Right atrium auricular region (tissue), 2 donors: ENCODE measurements at regions not wholly inside any gene's neighbourhood (a gene's known extent, or its start where the extent isn't known, plus 50 kb on each side); places are given as distances from the start of the nearest gene placed in this dataset.

Experiments
- DNase-seq: peaks from one replicate; pipeline ENCODE4 v3.0.0-alpha.2; 2019; ENCODE audit warnings: low spot score
- H3K27ac ChIP-seq, 2 donors: fragments of 200-600 bp; sonication (generic); 1 replicate in 1 of 2; 2 replicates in 1 of 2; pipeline ENCODE4 v1.5.1; 2016 to 2019
- H3K27me3 ChIP-seq, 2 donors: fragments of 200-600 bp; sonication (generic); one replicate each; pipeline versions ENCODE4 v1.5.1 to v1.6.0; 2017 to 2019
- H3K36me3 ChIP-seq: fragments of 200-600 bp; sonication (generic); one replicate; pipeline ENCODE4 v1.5.1; 2016
- H3K4me1 ChIP-seq, 2 donors: fragments of 200-600 bp; sonication (generic); one replicate each; pipeline versions ENCODE4 v1.5.1 to v1.6.0; 2017 to 2019
- H3K4me3 ChIP-seq, 2 donors: fragments of 200-600 bp; sonication (generic); 1 replicate in 1 of 2; 2 replicates in 1 of 2; pipeline ENCODE4 v1.5.1; 2017 to 2019; ENCODE audit warnings: mild to moderate bottlenecking in 1 of 2, moderate library complexity in 1 of 2
- H3K9me3 ChIP-seq, 2 donors: fragments of 200-600 bp; sonication (generic); one replicate each; pipeline ENCODE4 v1.5.1; 2019
- TF ChIP-seq, protein P1 (sequence below), 2 donors: fragments of 200-600 bp; sonication (generic); IDR thresholded peaks; one replicate each; pipeline ENCODE4 v1.5.1; 2019; ENCODE audit warnings: antibody characterized with exemption in 2 of 2

DNA sequence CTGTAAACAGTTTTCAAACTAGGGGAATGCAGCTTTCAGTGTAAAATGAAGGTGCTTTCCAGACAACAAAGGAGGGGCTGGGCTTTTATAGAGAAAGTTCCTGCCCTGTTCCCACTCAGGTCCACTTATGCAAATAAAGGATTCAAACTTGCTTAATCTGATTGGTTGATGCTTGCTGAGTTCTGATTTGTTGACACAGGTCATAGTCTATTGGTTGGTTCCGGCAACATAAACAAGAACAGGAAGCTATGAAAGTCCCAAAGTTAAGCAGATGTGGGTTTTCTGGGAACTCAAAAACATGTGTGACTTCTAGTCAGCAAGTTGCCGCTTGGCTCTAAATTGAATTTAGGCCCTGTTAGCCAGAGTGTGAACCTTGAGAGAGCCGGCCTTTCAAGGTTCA is 194.2 kb upstream of the SVIL start:
- no peaks in the 10 kb centered on the region for H3K27me3 ChIP-seq
- TF ChIP-seq, protein P1, sequence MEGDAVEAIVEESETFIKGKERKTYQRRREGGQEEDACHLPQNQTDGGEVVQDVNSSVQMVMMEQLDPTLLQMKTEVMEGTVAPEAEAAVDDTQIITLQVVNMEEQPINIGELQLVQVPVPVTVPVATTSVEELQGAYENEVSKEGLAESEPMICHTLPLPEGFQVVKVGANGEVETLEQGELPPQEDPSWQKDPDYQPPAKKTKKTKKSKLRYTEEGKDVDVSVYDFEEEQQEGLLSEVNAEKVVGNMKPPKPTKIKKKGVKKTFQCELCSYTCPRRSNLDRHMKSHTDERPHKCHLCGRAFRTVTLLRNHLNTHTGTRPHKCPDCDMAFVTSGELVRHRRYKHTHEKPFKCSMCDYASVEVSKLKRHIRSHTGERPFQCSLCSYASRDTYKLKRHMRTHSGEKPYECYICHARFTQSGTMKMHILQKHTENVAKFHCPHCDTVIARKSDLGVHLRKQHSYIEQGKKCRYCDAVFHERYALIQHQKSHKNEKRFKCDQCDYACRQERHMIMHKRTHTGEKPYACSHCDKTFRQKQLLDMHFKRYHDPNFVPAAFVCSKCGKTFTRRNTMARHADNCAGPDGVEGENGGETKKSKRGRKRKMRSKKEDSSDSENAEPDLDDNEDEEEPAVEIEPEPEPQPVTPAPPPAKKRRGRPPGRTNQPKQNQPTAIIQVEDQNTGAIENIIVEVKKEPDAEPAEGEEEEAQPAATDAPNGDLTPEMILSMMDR (IDR thresholded peaks at IDR 0.05) = no peak
- no peak for DNase-seq
- no peak overlapping the region for H3K27ac ChIP-seq
- H3K4me3 ChIP-seq = no peak overlapping the region
- H3K9me3 ChIP-seq = peaks cover 0 to 6% of the 10 kb centered on the region in 2 donors
- H3K4me1 ChIP-seq = no peaks in the 10 kb centered on the region
- H3K36me3 ChIP-seq = no peaks in the 10 kb centered on the region

DNA sequence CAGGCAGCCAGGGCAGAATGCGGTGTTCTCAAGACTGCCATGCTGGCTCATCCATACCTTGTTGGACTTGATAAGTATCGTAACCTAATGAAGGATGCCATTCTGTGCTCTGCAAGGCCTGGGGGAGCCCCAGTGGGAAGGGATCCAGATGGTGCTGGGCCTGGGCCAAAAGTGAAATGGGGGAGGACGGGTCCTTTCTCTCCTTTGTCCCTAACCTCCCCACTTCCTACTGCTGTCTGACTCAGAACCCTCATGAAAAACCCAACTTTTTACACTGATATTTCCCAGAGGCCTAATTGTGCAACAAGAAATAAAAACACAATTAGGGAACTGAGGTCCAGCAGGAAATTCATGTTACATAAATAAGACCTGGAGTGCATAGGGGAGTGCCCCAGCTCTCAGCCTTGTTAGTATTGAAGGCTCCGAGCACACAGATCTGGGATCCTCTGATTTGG is 193.7 kb upstream of the SVIL start:
- H3K4me3 ChIP-seq = no peak overlapping the region
- no peak overlapping the region for H3K27ac ChIP-seq
- H3K36me3 ChIP-seq = no peaks in the 10 kb centered on the region
- H3K9me3 ChIP-seq = peaks cover 0 to 6% of the 10 kb centered on the region in 2 donors
- TF ChIP-seq, protein P1 (IDR thresholded peaks at IDR 0.05) = no peak
- no peaks in the 10 kb centered on the region for H3K27me3 ChIP-seq
- no peak for DNase-seq
- no peaks in the 10 kb centered on the region for H3K4me1 ChIP-seq

DNA sequence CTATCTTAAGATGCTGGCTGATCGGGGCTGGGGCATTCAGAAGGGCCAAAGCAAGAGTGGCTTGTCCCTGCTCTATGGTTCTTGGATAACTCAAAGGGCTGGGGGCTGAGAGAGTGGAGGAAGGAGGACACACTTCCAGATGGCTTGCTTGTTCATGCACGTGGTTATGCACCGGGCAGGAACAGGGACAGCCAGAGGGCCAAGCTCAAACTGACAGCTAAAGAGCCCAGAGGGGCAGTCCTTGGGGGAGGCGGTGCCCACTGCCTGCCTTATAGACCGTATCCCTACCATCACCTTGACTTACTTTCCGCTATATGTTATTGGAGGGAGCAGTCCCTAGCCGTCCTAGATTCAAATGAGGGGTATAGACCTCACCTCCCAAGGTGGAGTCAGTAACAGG is 192.7 kb upstream of the SVIL start:
- H3K27me3 ChIP-seq = no peaks in the 10 kb centered on the region
- H3K4me3 ChIP-seq = no peak overlapping the region
- no peaks in the 10 kb centered on the region for H3K36me3 ChIP-seq
- peaks cover 0 to 6% of the 10 kb centered on the region in 2 donors for H3K9me3 ChIP-seq
- H3K4me1 ChIP-seq = no peaks in the 10 kb centered on the region
- DNase-seq = no peak
- H3K27ac ChIP-seq = no peak overlapping the region
- TF ChIP-seq, protein P1 (IDR thresholded peaks at IDR 0.05) = no peak

DNA sequence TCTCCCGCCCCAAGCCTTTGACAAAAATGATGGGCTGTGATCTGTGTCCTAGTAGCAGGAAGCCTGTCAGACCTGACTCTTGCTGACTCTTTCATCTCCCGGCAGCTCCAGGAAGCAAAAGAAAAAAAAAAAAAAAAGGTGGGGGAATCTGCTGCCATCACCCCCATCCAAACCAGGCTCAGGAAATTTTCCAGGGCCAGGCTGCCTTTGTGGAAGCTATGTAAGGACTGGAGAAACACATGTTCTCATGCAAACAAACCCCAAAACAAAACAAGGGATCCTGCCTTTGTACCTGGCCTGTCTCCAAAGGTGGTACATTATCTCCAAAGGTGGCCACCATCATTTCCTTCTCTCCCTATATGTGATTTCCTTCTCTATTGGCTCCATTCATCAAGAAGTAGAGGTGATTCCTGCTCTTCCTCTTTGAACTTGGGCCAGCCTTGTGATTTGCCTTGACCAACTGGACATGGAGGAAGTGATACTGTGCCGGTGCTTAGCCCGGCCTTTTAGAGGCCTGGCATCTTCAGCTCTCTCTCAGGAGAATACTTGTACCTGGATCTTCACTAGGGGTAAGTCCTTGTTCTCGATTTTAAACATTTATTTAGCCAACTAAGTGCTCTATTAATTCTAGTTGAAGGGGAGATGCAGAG is 192.2 kb upstream of the SVIL start:
- Histone ChIP-seq H3K27ac (no peak overlapping the region), H3K4me3 (no peak overlapping the region), H3K27me3 (no peaks in the 10 kb centered on the region), H3K36me3 (no peaks in the 10 kb centered on the region), H3K4me1 (no peaks in the 10 kb centered on the region), H3K9me3 (peaks cover 0 to 6% of the 10 kb centered on the region in 2 donors)
- no peak for DNase-seq
- TF ChIP-seq, protein P1 (IDR thresholded peaks at IDR 0.05) = no peak

DNA sequence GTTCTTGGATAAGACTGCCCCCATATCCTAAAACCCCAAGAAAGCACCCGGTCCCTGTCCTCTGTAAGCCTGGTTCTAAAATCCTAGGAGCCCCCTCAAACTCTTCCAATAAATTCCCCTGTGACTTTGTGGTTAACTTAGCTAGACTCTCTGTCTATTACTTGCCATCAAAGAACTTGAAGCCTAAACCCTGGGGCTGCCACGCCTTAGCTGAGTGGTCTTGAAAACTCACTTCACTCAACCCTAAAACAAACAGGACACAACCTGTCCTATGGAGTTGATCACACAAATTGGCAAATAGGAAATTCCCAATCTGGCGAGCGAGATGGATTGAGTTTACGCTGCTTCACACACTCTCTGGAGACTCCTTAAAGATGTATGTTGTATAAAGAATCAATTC is 191.4 kb upstream of the SVIL start:
- TF ChIP-seq, protein P1 (IDR thresholded peaks at IDR 0.05) = no peak
- Histone ChIP-seq H3K27me3 (no peaks in the 10 kb centered on the region), H3K9me3 (peaks cover 0 to 6% of the 10 kb centered on the region in 2 donors), H3K4me1 (no peaks in the 10 kb centered on the region), H3K4me3 (no peak overlapping the region), H3K36me3 (no peaks in the 10 kb centered on the region), H3K27ac (no peak overlapping the region)
- DNase-seq = no peak

DNA sequence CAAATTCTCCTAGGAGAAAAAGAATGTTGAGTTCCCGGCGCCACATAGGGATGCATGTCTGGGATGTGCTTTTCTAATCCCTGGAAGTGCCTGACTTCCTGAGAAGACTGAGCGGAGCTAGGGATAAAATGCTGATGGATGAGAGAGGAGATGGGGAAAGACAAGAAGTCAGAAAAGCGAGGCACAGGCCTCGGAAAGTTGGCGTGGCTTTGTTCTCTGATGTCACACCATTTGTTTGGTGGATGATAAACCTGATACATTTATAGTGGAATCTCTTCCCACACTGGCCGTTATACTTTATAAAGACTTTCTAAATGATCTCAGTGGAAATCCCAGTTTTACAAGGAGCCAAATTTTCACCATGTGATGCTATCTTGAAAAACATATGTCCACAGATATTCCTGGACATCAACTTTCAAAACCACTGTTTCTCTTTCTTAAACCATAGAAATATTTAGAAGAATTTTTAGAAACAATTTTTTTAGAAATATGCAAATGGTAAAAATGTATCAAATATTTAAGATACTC is 188.8 kb upstream of the SVIL start:
- no peak overlapping the region for H3K27ac ChIP-seq
- H3K4me3 ChIP-seq = no peak overlapping the region
- TF ChIP-seq, protein P1 (IDR thresholded peaks at IDR 0.05) = no peak

More for the DNA sequence above, 188.8 kb upstream of the SVIL start:
- no peaks in the 10 kb centered on the region for H3K4me1 ChIP-seq
- H3K27me3 ChIP-seq = no peaks in the 10 kb centered on the region
- no peaks in the 10 kb centered on the region for H3K9me3 ChIP-seq
- no peak for DNase-seq
- H3K36me3 ChIP-seq = no peaks in the 10 kb centered on the region
